CD14-positive monocyte (primary cell): ENCODE measurements at regions not wholly inside any gene's neighbourhood (a gene's known extent, or its start where the extent isn't known, plus 50 kb on each side); places are given as distances from the start of the nearest gene placed in this dataset.

Experiments
- DNase-seq, 3 donors: peaks; one replicate each; pipeline ENCODE4 v3.0.0-alpha.2; 2011 to 2022
- H2AFZ ChIP-seq: 2 replicates; pipeline ENCODE4 v1.6.0; 2012; ENCODE audit warnings: mild to moderate bottlenecking, low read depth, low read length, inconsistent platforms; ENCODE audit not compliant: insufficient read depth, poor library complexity, severe bottlenecking
- H3K27ac ChIP-seq, 2 donors: 1 replicate in 1 of 2; 2 replicates in 1 of 2; pipeline ENCODE4 v1.5.1; 2012 to 2013; ENCODE audit warnings: low read length in 2 of 2, control low read depth in 1 of 2, inconsistent platforms in 1 of 2, low read depth in 1 of 2, mild to moderate bottlenecking in 1 of 2
- H3K27me3 ChIP-seq, 2 donors: one replicate each; pipeline versions ENCODE4 v1.6.0 to v1.6.1; 2011 to 2013; ENCODE audit warnings: low read length in 2 of 2; ENCODE audit not compliant: control insufficient read depth in 2 of 2, insufficient read depth in 2 of 2
- H3K36me3 ChIP-seq, 2 donors: replicated peaks in 1 of 2; 1 replicate in 1 of 2; 2 replicates in 1 of 2; pipeline versions ENCODE4 v1.5.1 to v1.6.1; 2012 to 2013; ENCODE audit warnings: low read length in 2 of 2, control low read depth in 1 of 2, inconsistent platforms in 1 of 2, mild to moderate bottlenecking in 1 of 2; ENCODE audit not compliant: insufficient read depth in 2 of 2, control insufficient read depth in 1 of 2
- H3K4me1 ChIP-seq, 2 donors: 1 replicate in 1 of 2; 2 replicates in 1 of 2; pipeline versions ENCODE4 v1.5.1 to v1.6.1; 2012 to 2013; ENCODE audit warnings: low read length in 2 of 2, control low read depth in 1 of 2, inconsistent platforms in 1 of 2, mild to moderate bottlenecking in 1 of 2, moderate library complexity in 1 of 2; ENCODE audit not compliant: insufficient read depth in 2 of 2, control insufficient read depth in 1 of 2
- H3K4me2 ChIP-seq: replicated peaks from 2 replicates; pipeline ENCODE3; 2012; ENCODE audit warnings: low read length, moderate library complexity, mild to moderate bottlenecking; ENCODE audit not compliant: poor library complexity, severe bottlenecking; ENCODE audit errors: extremely low read depth
- H3K4me3 ChIP-seq, 3 experiments: fragments of 200-600 bp in 1 of 3; sonication (generic) in 1 of 3; replicated peaks in 1 of 3; 1 replicate in 2 of 3; 2 replicates in 1 of 3; pipeline ENCODE4 v1.5.1; 2011 to 2013; ENCODE audit warnings: low read length in 3 of 3, mild to moderate bottlenecking in 3 of 3, control low read depth in 2 of 3, low read depth in 2 of 3, inconsistent platforms in 1 of 3, moderate library complexity in 1 of 3
- H3K79me2 ChIP-seq: 2 replicates; pipeline ENCODE4 v1.6.0; 2012; ENCODE audit warnings: mild to moderate bottlenecking, control low read depth, inconsistent platforms, low read length, moderate library complexity; ENCODE audit not compliant: insufficient read depth
- H3K9ac ChIP-seq: 2 replicates; pipeline ENCODE4 v1.6.0; 2017; ENCODE audit warnings: low read length, mild to moderate bottlenecking; ENCODE audit not compliant: insufficient read depth, poor library complexity, severe bottlenecking
- H3K9me3 ChIP-seq, 2 donors: replicated peaks in 1 of 2; 1 replicate in 1 of 2; 2 replicates in 1 of 2; pipeline versions ENCODE4 v1.5.1 to v1.6.1; 2012 to 2013; ENCODE audit warnings: low read length in 2 of 2, control low read depth in 1 of 2; ENCODE audit not compliant: control insufficient read depth in 1 of 2, insufficient read depth in 1 of 2
- H4K20me1 ChIP-seq: 2 replicates; pipeline ENCODE4 v1.6.0; 2012; ENCODE audit warnings: mild to moderate bottlenecking, low read length, control low read depth, moderate library complexity; ENCODE audit not compliant: insufficient read depth
- H3K27ac Mint-ChIP-seq, 7 donors: one replicate each; pipeline ENCODE4 v1.8.0; 2020; ENCODE audit warnings: mild to moderate bottlenecking in 7 of 7, mixed read lengths in 7 of 7, moderate library complexity in 6 of 7, inconsistent platforms in 2 of 7
- H3K27me3 Mint-ChIP-seq, 3 donors: one replicate each; pipeline ENCODE4 v1.8.0; 2021 to 2022; ENCODE audit warnings: low read depth in 3 of 3, mild to moderate bottlenecking in 3 of 3, mixed read lengths in 3 of 3, moderate library complexity in 3 of 3, inconsistent platforms in 1 of 3
- H3K36me3 Mint-ChIP-seq, 2 donors: one replicate each; pipeline ENCODE4 v1.8.0; 2020; ENCODE audit warnings: mixed read lengths in 2 of 2, inconsistent platforms in 1 of 2, mild to moderate bottlenecking in 1 of 2
- H3K4me1 Mint-ChIP-seq: one replicate; pipeline ENCODE4 v1.8.0; 2020; ENCODE audit warnings: mild to moderate bottlenecking, mixed read lengths
- H3K4me3 Mint-ChIP-seq, 2 donors: one replicate each; pipeline ENCODE4 v1.8.0; 2020; ENCODE audit warnings: mild to moderate bottlenecking in 2 of 2, mixed read lengths in 2 of 2, moderate library complexity in 1 of 2
- H3K9me3 Mint-ChIP-seq, 7 donors: one replicate each; pipeline ENCODE4 v1.8.0; 2020 to 2022; ENCODE audit warnings: mixed read lengths in 7 of 7, mild to moderate bottlenecking in 6 of 7, moderate library complexity in 6 of 7, inconsistent platforms in 2 of 7
- CTCF ChIP-seq: fragments of 200-600 bp; IDR thresholded peaks from one replicate; pipeline ENCODE4 v1.8.0; 2022; ENCODE audit warnings: antibody characterized with exemption, mild to moderate bottlenecking
- WGBS: methylation state at CpG from one replicate; pipeline ENCODE4 v1.1.5; 2013; ENCODE audit warnings: missing lambda C conversion rate; ENCODE audit not compliant: insufficient coverage; 5-methylcytosine and 5-hydroxymethylcytosine counted together
- intact Hi-C, 2 donors: fragments of 100-400 bp; cut with micrococcal nuclease; formaldehyde crosslinking; loops; one replicate each; pipeline versions ENCODE4 v1.15.0 to v1.15.1; 2023

DNA sequence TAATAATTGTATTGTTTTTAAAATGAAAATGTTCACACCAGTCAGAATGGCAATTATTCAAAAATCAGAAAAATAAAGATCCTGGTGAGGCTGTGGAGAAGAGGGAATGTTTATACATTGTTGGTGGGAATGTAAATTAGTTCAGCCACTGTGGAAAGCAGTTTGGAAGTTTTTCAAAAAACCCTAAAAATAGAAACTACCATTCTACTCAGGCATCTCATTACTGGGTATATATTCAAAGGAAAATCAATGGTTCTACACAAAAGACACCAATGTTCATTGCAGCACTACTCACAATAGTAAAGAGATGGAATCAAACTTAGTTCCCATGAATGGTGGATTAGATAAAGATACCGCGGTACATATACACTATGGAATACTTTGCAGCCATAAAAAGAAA, 461.5 kb upstream of the ADGRB3 start:
- Mint-ChIP-seq H3K27ac (no peak overlapping the region), H3K27me3 (no peaks in the 10 kb centered on the region)
- H3K27ac ChIP-seq, result no peak overlapping the region

DNA sequence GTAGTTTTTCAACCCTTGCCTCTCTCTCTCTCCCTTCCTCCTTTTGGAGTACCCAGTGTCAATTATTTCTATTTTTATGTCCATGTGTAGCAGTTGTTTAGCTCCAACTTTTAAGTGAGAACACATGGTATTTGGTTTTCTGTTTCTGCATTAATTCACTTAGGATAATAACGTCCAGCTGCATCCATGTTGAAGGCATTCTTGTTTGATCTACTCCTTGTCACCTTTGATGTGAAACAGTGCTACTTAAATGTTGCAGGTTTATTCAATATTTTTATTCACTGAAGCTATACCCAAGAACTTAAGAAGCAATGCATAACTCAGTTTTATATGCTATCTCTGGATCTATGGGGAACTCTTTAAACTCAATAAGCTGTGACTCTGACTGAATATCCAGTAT, 465.2 kb upstream of the ADGRB3 start:
- Histone ChIP-seq H3K9ac (no peak overlapping the region), H3K27ac (no peak overlapping the region), H3K4me2 (no peak overlapping the region), H3K9me3 (no peaks in the 10 kb centered on the region), H3K4me1 (no peaks in the 10 kb centered on the region), H2AFZ (no peak overlapping the region), H4K20me1 (no peaks in the 10 kb centered on the region), H3K4me3 (no peak overlapping the region), H3K79me2 (no peaks in the 10 kb centered on the region), H3K27me3 (no peaks in the 10 kb centered on the region), H3K36me3 (no peaks in the 10 kb centered on the region)
- no peak for TF ChIP-seq CTCF
- WGBS, result 80% methylated on average over 1 of the region's 1 CpG
- Mint-ChIP-seq H3K36me3 (no peaks in the 10 kb centered on the region), H3K9me3 (peaks cover 0 to 5% (median 2%) of the 10 kb centered on the region in 7 donors), H3K4me1 (no peaks in the 10 kb centered on the region), H3K27ac (no peak overlapping the region), H3K4me3 (no peak overlapping the region), H3K27me3 (no peaks in the 10 kb centered on the region)
- intact Hi-C loops, result no loop called here
- DNase-seq, result no peak

More for the DNA sequence above, 461.5 kb upstream of the ADGRB3 start:
- no peak overlapping the region for H2AFZ ChIP-seq
- H3K27me3 ChIP-seq, result no peaks in the 10 kb centered on the region
- peaks cover 0 to 10% of the 10 kb centered on the region in 2 donors for H3K9me3 ChIP-seq
- TF ChIP-seq CTCF, result no peak
- no peaks in the 10 kb centered on the region for H4K20me1 ChIP-seq
- H3K4me3 ChIP-seq, result no peak overlapping the region
- H3K4me2 ChIP-seq, result no peak overlapping the region
- no peak overlapping the region for H3K4me3 Mint-ChIP-seq
- no peaks in the 10 kb centered on the region for H3K4me1 Mint-ChIP-seq
- H3K36me3 ChIP-seq, result no peaks in the 10 kb centered on the region
- H3K9ac ChIP-seq, result no peak overlapping the region
- no CpG with 5 or more reads among the region's 2 CpGs for WGBS
- no peaks in the 10 kb centered on the region for H3K79me2 ChIP-seq
- no peak for DNase-seq
- no peaks in the 10 kb centered on the region for H3K4me1 ChIP-seq
- intact Hi-C loops, result no loop called here
- H3K36me3 Mint-ChIP-seq, result no peaks in the 10 kb centered on the region
- peaks cover 0 to 5% (median 2%) of the 10 kb centered on the region in 7 donors for H3K9me3 Mint-ChIP-seq
